Mesenchymal stem cell (in vitro differentiated cells and primary cell): ENCODE measurements at regions not wholly inside any gene's neighbourhood (a gene's known extent, or its start where the extent isn't known, plus 50 kb on each side); places are given as distances from the start of the nearest gene placed in this dataset.

Experiments used
- DNase-seq: peaks from one replicate; pipeline ENCODE4 v3.0.0-alpha.2; 2013
- H2AFZ ChIP-seq: one replicate; pipeline ENCODE4 v1.6.1; 2013; ENCODE audit warnings: low read depth, mild to moderate bottlenecking, control low read depth, inconsistent platforms, low read length, moderate library complexity
- H2AK5ac ChIP-seq: 2 replicates; pipeline ENCODE4 v1.6.1; 2013; ENCODE audit warnings: low read length, moderate library complexity, mild to moderate bottlenecking, inconsistent platforms; ENCODE audit not compliant: severe bottlenecking
- H2BK120ac ChIP-seq: one replicate; pipeline ENCODE4 v1.6.1; 2013; ENCODE audit warnings: low read depth, mild to moderate bottlenecking, inconsistent platforms, low read length, moderate library complexity
- H2BK12ac ChIP-seq, 2 experiments: one replicate each; pipeline ENCODE4 v1.6.1; 2013; ENCODE audit warnings: inconsistent platforms in 2 of 2, low read length in 2 of 2, mild to moderate bottlenecking in 2 of 2, moderate library complexity in 2 of 2, control low read depth in 1 of 2
- H2BK15ac ChIP-seq: one replicate; pipeline ENCODE4 v1.6.1; 2013; ENCODE audit warnings: mild to moderate bottlenecking, low read depth, inconsistent platforms; ENCODE audit not compliant: poor library complexity, severe bottlenecking
- H2BK5ac ChIP-seq: 2 replicates; pipeline ENCODE4 v1.6.1; 2013; ENCODE audit warnings: low read depth, mild to moderate bottlenecking, low read length, control low read depth, inconsistent platforms; ENCODE audit not compliant: poor library complexity, severe bottlenecking
- H3K14ac ChIP-seq, 2 experiments: one replicate each; pipeline ENCODE4 v1.6.1; 2013; ENCODE audit warnings: inconsistent platforms in 2 of 2, low read length in 2 of 2, control low read depth in 1 of 2, mild to moderate bottlenecking in 1 of 2, moderate library complexity in 1 of 2
- H3K18ac ChIP-seq, 2 experiments: one replicate each; pipeline ENCODE4 v1.6.1; 2013; ENCODE audit warnings: inconsistent platforms in 2 of 2, low read length in 2 of 2, control low read depth in 1 of 2, low read depth in 1 of 2, mild to moderate bottlenecking in 1 of 2
- H3K23ac ChIP-seq, 2 experiments: one replicate each; pipeline ENCODE4 v1.6.1; 2013; ENCODE audit warnings: inconsistent platforms in 2 of 2, low read length in 2 of 2, mild to moderate bottlenecking in 2 of 2, moderate library complexity in 2 of 2, control low read depth in 1 of 2
- H3K27ac ChIP-seq: 2 replicates; pipeline ENCODE4 v1.5.1; 2013; ENCODE audit warnings: mild to moderate bottlenecking, moderate library complexity, low read length, control low read depth, inconsistent platforms; ENCODE audit not compliant: poor library complexity, severe bottlenecking
- H3K27me3 ChIP-seq, 2 experiments: 2 replicates each; pipeline versions ENCODE4 v1.6.1 to v1.7.0; 2013; ENCODE audit warnings: low read length in 2 of 2, mild to moderate bottlenecking in 2 of 2, moderate library complexity in 2 of 2, control low read depth in 1 of 2, inconsistent platforms in 1 of 2; ENCODE audit not compliant: control insufficient read depth in 1 of 2, insufficient read depth in 1 of 2
- H3K36me3 ChIP-seq, 2 experiments: 2 replicates each; pipeline versions ENCODE4 v1.6.1 to v1.7.0; 2013; ENCODE audit warnings: low read length in 2 of 2, control low read depth in 1 of 2, inconsistent platforms in 1 of 2, low read depth in 1 of 2, mild to moderate bottlenecking in 1 of 2; ENCODE audit not compliant: insufficient read depth in 2 of 2, control insufficient read depth in 1 of 2
- H3K4ac ChIP-seq, 2 experiments: one replicate each; pipeline ENCODE4 v1.6.1; 2013; ENCODE audit warnings: inconsistent platforms in 2 of 2, low read length in 2 of 2, mild to moderate bottlenecking in 2 of 2, moderate library complexity in 2 of 2, control low read depth in 1 of 2, low read depth in 1 of 2
- H3K4me1 ChIP-seq: 2 replicates; pipeline ENCODE4 v1.6.1; 2013; ENCODE audit warnings: low read depth, low read length, control low read depth; ENCODE audit not compliant: control insufficient read depth, insufficient read depth
- H3K4me2 ChIP-seq: 2 replicates; pipeline ENCODE4 v1.6.1; 2013; ENCODE audit warnings: low read length, mild to moderate bottlenecking, inconsistent platforms; ENCODE audit not compliant: poor library complexity, severe bottlenecking
- H3K4me3 ChIP-seq, 2 experiments: 2 replicates each; pipeline versions ENCODE4 v1.5.1 to v1.7.0; 2013; ENCODE audit warnings: low read length in 2 of 2, mild to moderate bottlenecking in 2 of 2, control low read depth in 1 of 2, low read depth in 1 of 2; ENCODE audit not compliant: insufficient read depth in 1 of 2
- H3K79me1 ChIP-seq: replicated peaks from 2 replicates; pipeline ENCODE4 v1.6.1; 2013; ENCODE audit warnings: mild to moderate bottlenecking, control low read depth, low read length, inconsistent platforms; ENCODE audit not compliant: poor library complexity, severe bottlenecking
- H3K9ac ChIP-seq: 2 replicates; pipeline ENCODE4 v1.7.0; 2013; ENCODE audit warnings: mild to moderate bottlenecking, low read length, moderate library complexity
- H3K9me3 ChIP-seq: 2 replicates; pipeline ENCODE4 v1.7.0; 2013; ENCODE audit warnings: mild to moderate bottlenecking, low read length; ENCODE audit not compliant: control insufficient read depth
- H4K8ac ChIP-seq: one replicate; pipeline ENCODE4 v1.6.1; 2013; ENCODE audit warnings: inconsistent platforms, mild to moderate bottlenecking, low read length, moderate library complexity
- H4K91ac ChIP-seq: one replicate; pipeline ENCODE4 v1.6.1; 2013; ENCODE audit warnings: mild to moderate bottlenecking, low read length, inconsistent platforms
- WGBS: methylation state at CpG from one replicate; pipeline ENCODE4 v1.1.7; 2013; ENCODE audit warnings: mixed read lengths; 5-methylcytosine and 5-hydroxymethylcytosine counted together

GRCh38 chr13:32857689-32858088 is 158.5 kb upstream of the KL start:
- Histone ChIP-seq H3K9me3 (peaks cover 23% of the 10 kb centered on the region), H3K18ac (no peak overlapping the region), H3K4ac (no peak overlapping the region), H3K36me3 (no peaks in the 10 kb centered on the region), H3K79me1 (no peaks in the 10 kb centered on the region), H3K27me3 (no peaks in the 10 kb centered on the region), H2BK120ac (no peak overlapping the region), H3K4me3 (no peak overlapping the region), H4K8ac (no peak overlapping the region), H3K14ac (no peak overlapping the region), H3K9ac (no peak overlapping the region), H3K27ac (no peak overlapping the region), H2BK5ac (no peak overlapping the region), H3K4me1 (no peaks in the 10 kb centered on the region), H4K91ac (no peak overlapping the region), H2BK12ac (no peak overlapping the region), H2BK15ac (no peak overlapping the region), H3K4me2 (no peak overlapping the region), H2AFZ (no peak overlapping the region), H2AK5ac (no peak overlapping the region), H3K23ac (no peak overlapping the region)
- DNase-seq = no peak
- 95% methylated on average over 6 of the region's 6 CpGs for whole genome bisulfite sequencing

GRCh38 chr13:32859707-32860292 is 156.4 kb upstream of the KL start:
- H3K79me1 ChIP-seq = no peaks in the 10 kb centered on the region
- H3K18ac ChIP-seq = no peak overlapping the region
- no peak overlapping the region for H3K4me3 ChIP-seq
- no peaks in the 10 kb centered on the region for H3K36me3 ChIP-seq
- no peak overlapping the region for H3K4ac ChIP-seq
- no peak overlapping the region for H2AFZ ChIP-seq
- no peaks in the 10 kb centered on the region for H3K27me3 ChIP-seq
- no peak overlapping the region for H3K9ac ChIP-seq
- no peaks in the 10 kb centered on the region for H3K4me1 ChIP-seq
- no peak overlapping the region for H3K14ac ChIP-seq
- WGBS = 93% methylated on average over 12 of the region's 14 CpGs
- no peak overlapping the region for H2BK15ac ChIP-seq
- H4K91ac ChIP-seq = no peak overlapping the region
- no peak overlapping the region for H2AK5ac ChIP-seq
- H2BK5ac ChIP-seq = no peak overlapping the region
- no peak overlapping the region for H3K27ac ChIP-seq
- H3K4me2 ChIP-seq = no peak overlapping the region
- no peak overlapping the region for H4K8ac ChIP-seq
- H3K9me3 ChIP-seq = peaks cover 25% of the 10 kb centered on the region
- H2BK120ac ChIP-seq = no peak overlapping the region
- DNase-seq = no peak
- H3K23ac ChIP-seq = no peak overlapping the region
- H2BK12ac ChIP-seq = no peak overlapping the region

GRCh38 chr13:32861304-32861703 is 154.9 kb upstream of the KL start:
- no peak overlapping the region for H3K4me3 ChIP-seq
- H3K27me3 ChIP-seq = no peaks in the 10 kb centered on the region
- no peak overlapping the region for H3K9ac ChIP-seq
- no peak overlapping the region for H2AK5ac ChIP-seq
- no peak overlapping the region for H2AFZ ChIP-seq
- no peak overlapping the region for H3K14ac ChIP-seq
- no peak overlapping the region for H3K23ac ChIP-seq
- H4K91ac ChIP-seq = no peak overlapping the region
- WGBS = 86% methylated on average over 3 of the region's 3 CpGs
- H3K36me3 ChIP-seq = no peaks in the 10 kb centered on the region
- no peak overlapping the region for H2BK120ac ChIP-seq
- no peak overlapping the region for H2BK5ac ChIP-seq
- no peak overlapping the region for H4K8ac ChIP-seq
- no peaks in the 10 kb centered on the region for H3K4me1 ChIP-seq
- H2BK12ac ChIP-seq = no peak overlapping the region
- H3K27ac ChIP-seq = no peak overlapping the region
- no peak for DNase-seq
- no peak overlapping the region for H2BK15ac ChIP-seq
- H3K79me1 ChIP-seq = no peaks in the 10 kb centered on the region
- peaks cover 25% of the 10 kb centered on the region for H3K9me3 ChIP-seq
- no peak overlapping the region for H3K4me2 ChIP-seq
- no peak overlapping the region for H3K4ac ChIP-seq
- H3K18ac ChIP-seq = no peak overlapping the region

- no peak overlapping the region for H3K23ac ChIP-seq
- H3K4me2 ChIP-seq = no peak overlapping the region
- no peak overlapping the region for H2BK120ac ChIP-seq
- no peak overlapping the region for H3K14ac ChIP-seq
- no peak for DNase-seq
- H3K36me3 ChIP-seq = no peaks in the 10 kb centered on the region
- H2AK5ac ChIP-seq = no peak overlapping the region
- no peak overlapping the region for H3K27ac ChIP-seq
- H3K9ac ChIP-seq = no peak overlapping the region
- peaks cover 25% of the 10 kb centered on the region for H3K9me3 ChIP-seq
- no peak overlapping the region for H3K18ac ChIP-seq
- no peak overlapping the region for H4K8ac ChIP-seq
- no peak overlapping the region for H3K4me3 ChIP-seq
- no peak overlapping the region for H3K4ac ChIP-seq
- H3K79me1 ChIP-seq = no peaks in the 10 kb centered on the region
- no peak overlapping the region for H2BK12ac ChIP-seq
- no peaks in the 10 kb centered on the region for H3K27me3 ChIP-seq
- H3K4me1 ChIP-seq = no peaks in the 10 kb centered on the region
- H2BK15ac ChIP-seq = no peak overlapping the region
- H2AFZ ChIP-seq = no peak overlapping the region
- WGBS = 82% methylated on average over 3 of the region's 3 CpGs
- no peak overlapping the region for H4K91ac ChIP-seq
- no peak overlapping the region for H2BK5ac ChIP-seq
Observed at GRCh38 chr13:32863596-32863995, 152.6 kb upstream of the KL start.
